Suprapubic skin (tissue), 4 donors: ENCODE measurements at regions not wholly inside any gene's neighbourhood (a gene's known extent, or its start where the extent isn't known, plus 50 kb on each side); places are given as distances from the start of the nearest gene placed in this dataset.

ENCODE experiments used
- DNase-seq, 2 donors: peaks; one replicate each; pipeline ENCODE4 v3.0.0-alpha.2; 2019; ENCODE audit warnings: low spot score in 2 of 2
- H3K27ac ChIP-seq: fragments of 200-600 bp; sonication (generic); one replicate; pipeline ENCODE4 v1.5.1; 2019
- H3K27me3 ChIP-seq: fragments of 200-600 bp; sonication (generic); one replicate; pipeline ENCODE4 v1.5.1; 2019
- H3K36me3 ChIP-seq: fragments of 200-600 bp; sonication (generic); one replicate; pipeline ENCODE4 v1.5.1; 2019
- H3K4me1 ChIP-seq: fragments of 200-600 bp; sonication (generic); one replicate; pipeline ENCODE4 v1.5.1; 2019
- H3K4me3 ChIP-seq: fragments of 200-600 bp; sonication (generic); one replicate; pipeline ENCODE4 v1.5.1; 2019; ENCODE audit warnings: mild to moderate bottlenecking
- H3K9me3 ChIP-seq: fragments of 200-600 bp; sonication (generic); one replicate; pipeline ENCODE4 v1.5.1; 2019
- CTCF ChIP-seq, 2 donors: fragments of 200-600 bp in 1 of 2; fragments of 450-650 bp in 1 of 2; sonication (generic) in 1 of 2; IDR thresholded peaks; one replicate each; pipeline ENCODE4 v1.5.1; 2016 to 2019; ENCODE audit warnings: antibody characterized with exemption in 2 of 2, mild to moderate bottlenecking in 1 of 2, moderate library complexity in 1 of 2
- EP300 ChIP-seq: sonication (generic); formaldehyde crosslinking; IDR thresholded peaks from one replicate; pipeline ENCODE4 v1.6.1; 2017; ENCODE audit warnings: antibody characterized with exemption
- POLR2A ChIP-seq, 2 donors: fragments of 450-650 bp; IDR thresholded peaks; one replicate each; pipeline ENCODE4 v1.6.1; 2017; ENCODE audit warnings: antibody characterized with exemption in 2 of 2, mild to moderate bottlenecking in 2 of 2, moderate library complexity in 2 of 2
- POLR2AphosphoS5 ChIP-seq, 3 donors: sonication (generic); formaldehyde crosslinking; IDR thresholded peaks; one replicate each; pipeline ENCODE4 v1.6.1; 2017; ENCODE audit warnings: antibody characterized with exemption in 3 of 3
- WGBS: methylation state at CpG from one replicate; pipeline ENCODE4 v1.1.5; 2018; 5-methylcytosine and 5-hydroxymethylcytosine counted together

DNA sequence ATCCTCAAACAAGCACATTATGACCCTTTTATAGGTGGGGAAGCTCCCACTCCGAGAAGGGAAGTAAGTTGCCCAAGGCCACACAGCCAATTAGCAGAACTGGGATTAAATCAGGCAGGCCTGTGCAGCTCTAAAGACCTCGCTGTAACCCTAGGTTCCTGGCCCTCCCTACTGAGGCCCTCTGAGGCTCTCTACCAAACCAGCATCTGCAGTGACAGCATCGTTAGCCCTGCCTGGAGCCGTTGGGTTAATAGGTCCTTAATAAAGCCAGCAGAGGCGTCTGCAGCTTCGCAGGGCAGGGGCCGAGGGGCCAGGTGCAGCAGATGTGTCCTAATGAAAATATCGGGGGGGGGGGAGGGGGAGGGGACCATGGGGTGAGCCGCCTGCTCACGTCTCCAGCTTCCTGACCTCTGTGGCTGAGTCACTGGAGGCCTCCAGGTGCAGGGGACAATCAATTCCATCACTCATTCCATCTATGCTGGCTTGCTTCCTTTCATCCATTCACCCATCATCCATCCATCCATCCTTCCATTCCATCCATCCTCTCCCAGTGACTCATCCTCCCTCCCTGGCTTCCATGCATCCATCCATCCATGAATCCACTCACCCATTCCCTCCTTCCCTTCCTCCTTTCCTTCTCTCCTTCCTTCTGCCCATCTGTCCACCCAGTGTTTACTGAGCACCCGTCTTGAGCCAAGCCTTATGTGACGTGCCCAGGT, 203.9 kb downstream of the C9orf50 start:
- 60% methylated on average over 12 of the region's 12 CpGs for WGBS
- Histone ChIP-seq H3K4me3 (no peak overlapping the region), H3K4me1 (peaks cover 36% of the 10 kb centered on the region), H3K27me3 (no peaks in the 10 kb centered on the region), H3K9me3 (no peaks in the 10 kb centered on the region), H3K36me3 (no peaks in the 10 kb centered on the region), H3K27ac (peak overlapping the region; percentile 29)
- DNase-seq: no peak
- TF ChIP-seq CTCF (IDR thresholded peaks at IDR 0.05) (no peak), POLR2AphosphoS5 (IDR thresholded peaks at IDR 0.05) (no peak), EP300 (no peak), POLR2A (IDR thresholded peaks at IDR 0.05) (no peak)

- Histone ChIP-seq H3K4me1 (peaks cover 40% of the 10 kb centered on the region), H3K36me3 (no peaks in the 10 kb centered on the region), H3K4me3 (no peak overlapping the region), H3K9me3 (no peaks in the 10 kb centered on the region), H3K27ac (peak overlapping the region; percentile 29), H3K27me3 (no peaks in the 10 kb centered on the region)
- 75% methylated on average over 25 of the region's 26 CpGs for WGBS
- TF ChIP-seq CTCF (IDR thresholded peaks at IDR 0.05) (no peak), EP300 (no peak), POLR2A (IDR thresholded peaks at IDR 0.05) (no peak), POLR2AphosphoS5 (IDR thresholded peaks at IDR 0.05) (no peak)
- DNase-seq: peak in 1 of 2 donors; percentile 65
These were observed 204.8 kb downstream of the C9orf50 start for GRCh38 chr9:129415942-129416651.

DNA sequence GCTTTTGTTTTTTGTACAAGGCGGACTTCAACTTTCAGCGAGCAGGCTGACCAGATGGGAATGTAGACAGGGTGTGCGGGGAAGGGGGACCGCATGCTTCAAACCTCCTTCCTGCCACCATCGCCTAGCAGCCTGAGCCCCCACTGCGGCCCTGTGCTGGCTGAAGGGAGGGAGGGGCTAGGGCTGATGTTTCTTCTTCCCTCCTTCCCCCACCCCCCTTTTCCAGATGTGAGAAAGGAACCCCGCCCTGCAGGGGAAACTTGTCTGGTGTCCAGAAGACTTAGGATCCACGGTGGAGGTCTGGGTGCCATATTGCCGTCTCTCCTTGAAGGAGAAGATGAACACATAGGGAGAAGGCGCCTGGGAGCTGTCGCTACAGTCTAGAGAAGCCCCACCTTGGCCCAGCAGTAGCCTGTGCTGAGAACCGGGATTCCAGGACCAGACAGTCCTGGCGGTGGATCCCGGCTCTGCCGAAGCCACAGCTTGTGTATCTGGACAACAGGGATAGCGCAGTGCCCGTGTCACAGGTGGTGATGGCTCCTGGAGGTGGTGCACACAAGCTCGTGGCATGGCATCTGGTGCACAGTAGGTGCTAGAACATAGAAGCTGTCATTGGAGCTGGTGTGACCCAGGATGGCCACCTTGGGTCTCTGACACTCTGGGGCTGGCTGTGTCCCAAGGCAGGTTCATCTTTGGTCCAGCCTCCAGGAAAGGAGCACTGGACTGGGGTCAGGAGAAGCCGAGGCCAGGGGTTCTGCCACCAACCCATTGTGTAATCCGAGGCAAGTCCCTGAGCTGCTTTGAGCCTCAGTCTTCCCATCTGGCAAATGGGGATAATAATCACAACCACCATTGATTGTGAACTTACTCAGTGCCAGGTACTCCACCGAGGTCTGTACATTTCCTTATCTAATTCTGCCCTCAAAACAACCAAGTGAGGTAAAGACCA, 205.6 kb downstream of the C9orf50 start:
- Histone ChIP-seq H3K27ac (peak overlapping the region; percentile 99), H3K27me3 (no peaks in the 10 kb centered on the region), H3K36me3 (no peaks in the 10 kb centered on the region), H3K9me3 (no peaks in the 10 kb centered on the region), H3K4me3 (no peak overlapping the region), H3K4me1 (peaks cover 40% of the 10 kb centered on the region)
- TF ChIP-seq EP300: no peak
- no peak for TF ChIP-seq POLR2A (IDR thresholded peaks at IDR 0.05)
- TF ChIP-seq POLR2AphosphoS5 (IDR thresholded peaks at IDR 0.05): no peak
- TF ChIP-seq CTCF (IDR thresholded peaks at IDR 0.05): no peak
- DNase-seq: peak in 1 of 2 donors; percentile 76
- 64% methylated on average over 11 of the region's 21 CpGs for WGBS

DNA sequence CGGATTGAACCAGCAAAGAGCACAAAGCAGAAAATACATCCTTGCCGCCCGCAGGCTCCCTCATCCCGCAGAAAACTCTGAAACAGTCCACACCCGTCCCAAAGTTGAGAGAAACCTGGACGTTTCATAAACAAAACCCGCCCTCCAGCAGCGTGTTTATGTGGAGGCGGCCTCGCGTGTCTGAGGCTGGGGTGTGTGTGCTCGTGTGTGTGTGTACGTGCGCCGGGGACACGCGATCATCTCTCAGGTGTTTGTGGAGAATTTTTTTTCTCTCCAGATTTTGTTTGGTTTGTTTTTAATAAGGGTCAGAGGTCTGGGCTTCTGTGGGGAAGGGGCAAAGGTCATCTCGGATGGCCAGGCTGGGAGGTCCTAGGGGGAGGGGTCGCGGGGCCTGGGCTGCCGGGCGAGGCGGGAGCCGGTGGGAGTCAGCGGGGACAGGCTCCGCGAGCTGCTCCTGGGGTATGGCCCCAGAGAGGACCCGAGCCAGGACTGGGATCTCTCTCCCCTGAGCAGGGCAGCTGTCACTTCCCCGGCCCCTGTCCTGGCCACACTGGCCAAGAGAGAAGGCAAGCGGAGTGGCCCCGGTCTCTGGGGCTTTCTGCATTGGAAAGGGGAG, 206.4 kb downstream of the C9orf50 start:
- WGBS: 18% methylated on average over 12 of the region's 31 CpGs
- Histone ChIP-seq H3K27ac (peak overlapping the region; percentile 99), H3K27me3 (no peaks in the 10 kb centered on the region), H3K9me3 (no peaks in the 10 kb centered on the region), H3K4me3 (peak overlapping the region; percentile 60), H3K36me3 (no peaks in the 10 kb centered on the region), H3K4me1 (peaks cover 40% of the 10 kb centered on the region)
- no peak for DNase-seq
- TF ChIP-seq POLR2AphosphoS5 (IDR thresholded peaks at IDR 0.05): no peak
- TF ChIP-seq EP300: no peak
- TF ChIP-seq POLR2A (IDR thresholded peaks at IDR 0.05): no peak
- TF ChIP-seq CTCF (IDR thresholded peaks at IDR 0.05): no peak
